IPS DF 6.9 (cell line): ENCODE measurements at regions not wholly inside any gene's neighbourhood (a gene's known extent, or its start where the extent isn't known, plus 50 kb on each side); places are given as distances from the start of the nearest gene placed in this dataset.

ENCODE experiments used
- DNase-seq: peaks from one replicate; pipeline ENCODE4 v3.0.0-alpha.2; 2013; ENCODE audit warnings: low read depth, low spot score
- H3K27ac ChIP-seq: one replicate; pipeline ENCODE4 v1.5.1; 2013; ENCODE audit warnings: low read length, control low read depth
- H3K27me3 ChIP-seq: 2 replicates; pipeline ENCODE4 v1.6.1; 2013; ENCODE audit warnings: mild to moderate bottlenecking, low read length; ENCODE audit not compliant: control insufficient read depth, insufficient read depth
- H3K36me3 ChIP-seq: 2 replicates; pipeline ENCODE4 v1.6.1; 2013; ENCODE audit warnings: low read length; ENCODE audit not compliant: control insufficient read depth, insufficient read depth
- H3K4me1 ChIP-seq: 2 replicates; pipeline ENCODE4 v1.6.1; 2013; ENCODE audit warnings: low read length; ENCODE audit not compliant: control insufficient read depth, insufficient read depth
- H3K4me3 ChIP-seq: 2 replicates; pipeline ENCODE4 v1.5.1; 2013; ENCODE audit warnings: mild to moderate bottlenecking, low read length
- H3K9me3 ChIP-seq: 2 replicates; pipeline ENCODE4 v1.6.1; 2013; ENCODE audit warnings: low read length, inconsistent platforms; ENCODE audit not compliant: control insufficient read depth, insufficient read depth
- WGBS: extraction: QIAGEN DNeasy Blood & Tissue Kit; methylation state at CpG from one replicate; pipeline ENCODE4 v1.1.7; 2013; ENCODE audit warnings: mixed read lengths, missing lambda C conversion rate; ENCODE audit not compliant: insufficient read length, insufficient coverage; 5-methylcytosine and 5-hydroxymethylcytosine counted together

GRCh38 chr10:111852801-111853200 is 330.8 kb downstream of the GPAM start:
- Histone ChIP-seq H3K27ac (no peak overlapping the region), H3K27me3 (no peaks in the 10 kb centered on the region), H3K36me3 (no peaks in the 10 kb centered on the region), H3K4me3 (no peak overlapping the region), H3K9me3 (no peaks in the 10 kb centered on the region), H3K4me1 (no peaks in the 10 kb centered on the region)
- no peak for DNase-seq
- no CpG with 5 or more reads among the region's 2 CpGs for WGBS

- Histone ChIP-seq H3K4me3 (no peak overlapping the region), H3K4me1 (no peaks in the 10 kb centered on the region), H3K27ac (no peak overlapping the region), H3K27me3 (no peaks in the 10 kb centered on the region), H3K9me3 (no peaks in the 10 kb centered on the region), H3K36me3 (no peaks in the 10 kb centered on the region)
- WGBS: no CpG with 5 or more reads among the region's 3 CpGs
- DNase-seq: no peak
These were observed 326.9 kb downstream of the GPAM start for GRCh38 chr10:111856631-111857030.

- no peaks in the 10 kb centered on the region for H3K27me3 ChIP-seq
- H3K36me3 ChIP-seq: no peaks in the 10 kb centered on the region
- H3K9me3 ChIP-seq: no peaks in the 10 kb centered on the region
- no CpG with 5 or more reads among the region's 3 CpGs for WGBS
- H3K4me3 ChIP-seq: no peak overlapping the region
- H3K27ac ChIP-seq: no peak overlapping the region
- no peaks in the 10 kb centered on the region for H3K4me1 ChIP-seq
- DNase-seq: no peak
These were observed 318.0 kb downstream of the GPAM start for GRCh38 chr10:111865550-111865949.

- no peak overlapping the region for H3K4me3 ChIP-seq
- DNase-seq: no peak
These were observed 312.1 kb downstream of the GPAM start for GRCh38 chr10:111871458-111871857.

GRCh38 chr10:111872591-111872990 is 311.0 kb downstream of the GPAM start:
- DNase-seq: no peak
- no CpG with 5 or more reads among the region's 3 CpGs for WGBS
- H3K36me3 ChIP-seq: no peaks in the 10 kb centered on the region
- no peaks in the 10 kb centered on the region for H3K9me3 ChIP-seq
- H3K27me3 ChIP-seq: no peaks in the 10 kb centered on the region
- H3K27ac ChIP-seq: no peak overlapping the region
- H3K4me1 ChIP-seq: no peaks in the 10 kb centered on the region
- H3K4me3 ChIP-seq: no peak overlapping the region

More at GRCh38 chr10:111871458-111871857, 312.1 kb downstream of the GPAM start:
- Histone ChIP-seq H3K27me3 (no peaks in the 10 kb centered on the region), H3K4me1 (no peaks in the 10 kb centered on the region), H3K36me3 (no peaks in the 10 kb centered on the region), H3K27ac (no peak overlapping the region), H3K9me3 (no peaks in the 10 kb centered on the region)

GRCh38 chr10:111873041-111873440 is 310.5 kb downstream of the GPAM start:
- Histone ChIP-seq H3K4me1 (no peaks in the 10 kb centered on the region), H3K4me3 (no peak overlapping the region), H3K36me3 (no peaks in the 10 kb centered on the region), H3K27ac (no peak overlapping the region), H3K27me3 (no peaks in the 10 kb centered on the region), H3K9me3 (no peaks in the 10 kb centered on the region)
- no CpG with 5 or more reads among the region's 4 CpGs for WGBS
- no peak for DNase-seq

- DNase-seq: no peak
- no peaks in the 10 kb centered on the region for H3K4me1 ChIP-seq
- no peaks in the 10 kb centered on the region for H3K27me3 ChIP-seq
- no CpG with 5 or more reads among the region's 7 CpGs for WGBS
- H3K27ac ChIP-seq: no peak overlapping the region
- H3K36me3 ChIP-seq: no peaks in the 10 kb centered on the region
- no peaks in the 10 kb centered on the region; the same call in 1 of the 2 replicates for H3K9me3 ChIP-seq
- H3K4me3 ChIP-seq: no peak overlapping the region
These were observed 309.9 kb downstream of the GPAM start for GRCh38 chr10:111873621-111874135.

- no peaks in the 10 kb centered on the region for H3K36me3 ChIP-seq
- no peaks in the 10 kb centered on the region; the same call in 1 of the 2 replicates for H3K9me3 ChIP-seq
- DNase-seq: no peak
- no peak overlapping the region for H3K27ac ChIP-seq
- H3K4me3 ChIP-seq: no peak overlapping the region
- H3K27me3 ChIP-seq: no peaks in the 10 kb centered on the region
- no CpG with 5 or more reads among the region's 3 CpGs for WGBS
- no peaks in the 10 kb centered on the region for H3K4me1 ChIP-seq
These were observed 309.0 kb downstream of the GPAM start for GRCh38 chr10:111874576-111874975.

- Histone ChIP-seq H3K27ac (no peak overlapping the region), H3K4me3 (no peak overlapping the region), H3K36me3 (no peaks in the 10 kb centered on the region), H3K9me3 (no peaks in the 10 kb centered on the region; the same call in 1 of the 2 replicates), H3K4me1 (no peaks in the 10 kb centered on the region), H3K27me3 (no peaks in the 10 kb centered on the region)
- DNase-seq: no peak
- WGBS: no CpG with 5 or more reads among the region's 4 CpGs
These were observed 307.8 kb downstream of the GPAM start for GRCh38 chr10:111875725-111876124.

- DNase-seq: no peak
- WGBS: no CpG with 5 or more reads among the region's 3 CpGs
- Histone ChIP-seq H3K4me3 (no peak overlapping the region), H3K27ac (no peak overlapping the region), H3K9me3 (no peaks in the 10 kb centered on the region; the same call in 1 of the 2 replicates), H3K27me3 (no peaks in the 10 kb centered on the region), H3K36me3 (no peaks in the 10 kb centered on the region), H3K4me1 (no peaks in the 10 kb centered on the region)
These were observed 306.3 kb downstream of the GPAM start for GRCh38 chr10:111877258-111877657.

- no CpG with 5 or more reads among the region's 2 CpGs for WGBS
- no peaks in the 10 kb centered on the region for H3K27me3 ChIP-seq
- no peak overlapping the region for H3K27ac ChIP-seq
- H3K9me3 ChIP-seq: no peaks in the 10 kb centered on the region; the same call in 1 of the 2 replicates
- no peaks in the 10 kb centered on the region for H3K4me1 ChIP-seq
- DNase-seq: no peak
- H3K4me3 ChIP-seq: no peak overlapping the region
- H3K36me3 ChIP-seq: no peaks in the 10 kb centered on the region
These were observed 303.6 kb downstream of the GPAM start for GRCh38 chr10:111879969-111880368.
